Brain microvascular endothelial cell (primary cell): ENCODE measurements at regions not wholly inside any gene's neighbourhood (a gene's known extent, or its start where the extent isn't known, plus 50 kb on each side); places are given as distances from the start of the nearest gene placed in this dataset.

Experiments used
- DNase-seq: peaks from one replicate; pipeline ENCODE4 v3.0.0-alpha.2; 2020
- H3K27ac ChIP-seq: fragments of 250-450 bp; sonication (Bioruptor Pico); 2 replicates; pipeline ENCODE4 v1.5.1; 2020; ENCODE audit warnings: mild to moderate bottlenecking, moderate library complexity
- H3K27me3 ChIP-seq: fragments of 250-450 bp; sonication (Bioruptor Pico); replicated peaks from 2 replicates; pipeline ENCODE4 v1.5.1; 2020; ENCODE audit warnings: mild to moderate bottlenecking
- H3K36me3 ChIP-seq: fragments of 250-450 bp; sonication (Bioruptor Pico); replicated peaks from 2 replicates; pipeline ENCODE4 v1.5.1; 2020; ENCODE audit warnings: mild to moderate bottlenecking
- H3K4me3 ChIP-seq: 2 replicates; pipeline ENCODE4 v1.5.1; 2011; ENCODE audit warnings: low read depth, mild to moderate bottlenecking, control low read depth, low read length, moderate library complexity
- in situ Hi-C: cut with HindIII; loops from 2 replicates; pipeline ENCODE4 v1.10.0; 2017; ENCODE audit warnings: low sequenced_read_pairs, low pct_ligation_motif_present
- TF ChIP-seq, protein P1 (sequence below): IDR thresholded peaks from 2 replicates; pipeline ENCODE4 v1.5.1; 2011; ENCODE audit warnings: low read depth, mild to moderate bottlenecking, moderate library complexity, low read length, control low read depth, inconsistent platforms; ENCODE audit errors: missing control alignments

DNA sequence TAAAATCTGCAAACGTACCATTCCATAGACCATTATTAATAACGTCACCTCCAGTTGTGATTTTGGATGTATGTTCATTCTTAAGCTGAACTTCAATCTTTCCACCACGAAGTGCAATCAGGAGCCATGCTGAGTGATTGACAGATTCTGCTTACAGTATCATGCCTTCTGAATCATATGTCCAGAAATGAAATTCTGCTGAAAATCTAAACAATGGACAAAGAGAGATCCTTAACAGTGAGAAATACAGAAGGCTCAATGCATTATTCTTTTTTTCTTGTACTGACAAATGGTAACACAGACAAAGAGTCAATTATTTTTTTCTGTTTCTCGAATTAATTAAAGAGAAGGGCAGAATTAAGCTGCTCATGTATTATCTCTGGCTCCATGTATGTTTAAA is 1114.5 kb downstream of the EPHA3 start:
- TF ChIP-seq, protein P1, sequence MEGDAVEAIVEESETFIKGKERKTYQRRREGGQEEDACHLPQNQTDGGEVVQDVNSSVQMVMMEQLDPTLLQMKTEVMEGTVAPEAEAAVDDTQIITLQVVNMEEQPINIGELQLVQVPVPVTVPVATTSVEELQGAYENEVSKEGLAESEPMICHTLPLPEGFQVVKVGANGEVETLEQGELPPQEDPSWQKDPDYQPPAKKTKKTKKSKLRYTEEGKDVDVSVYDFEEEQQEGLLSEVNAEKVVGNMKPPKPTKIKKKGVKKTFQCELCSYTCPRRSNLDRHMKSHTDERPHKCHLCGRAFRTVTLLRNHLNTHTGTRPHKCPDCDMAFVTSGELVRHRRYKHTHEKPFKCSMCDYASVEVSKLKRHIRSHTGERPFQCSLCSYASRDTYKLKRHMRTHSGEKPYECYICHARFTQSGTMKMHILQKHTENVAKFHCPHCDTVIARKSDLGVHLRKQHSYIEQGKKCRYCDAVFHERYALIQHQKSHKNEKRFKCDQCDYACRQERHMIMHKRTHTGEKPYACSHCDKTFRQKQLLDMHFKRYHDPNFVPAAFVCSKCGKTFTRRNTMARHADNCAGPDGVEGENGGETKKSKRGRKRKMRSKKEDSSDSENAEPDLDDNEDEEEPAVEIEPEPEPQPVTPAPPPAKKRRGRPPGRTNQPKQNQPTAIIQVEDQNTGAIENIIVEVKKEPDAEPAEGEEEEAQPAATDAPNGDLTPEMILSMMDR: no peak
- no peak overlapping the region for H3K27ac ChIP-seq
- H3K27me3 ChIP-seq: no peaks in the 10 kb centered on the region
- no peak overlapping the region for H3K4me3 ChIP-seq
- no peaks in the 10 kb centered on the region for H3K36me3 ChIP-seq
- no peak for DNase-seq
- in situ Hi-C loops: no loop called here

- in situ Hi-C loops: no loop called here
Observed at GRCh38 chr3:90241481-90241880, 1134.1 kb downstream of the EPHA3 start.

GRCh38 chr3:90253131-90253530 is 1145.7 kb downstream of the EPHA3 start:
- TF ChIP-seq, protein P1: no peak
- DNase-seq: no peak

More at GRCh38 chr3:90241481-90241880, 1134.1 kb downstream of the EPHA3 start:
- Histone ChIP-seq H3K27me3 (no peaks in the 10 kb centered on the region), H3K27ac (no peak overlapping the region), H3K36me3 (no peaks in the 10 kb centered on the region), H3K4me3 (no peak overlapping the region)
- DNase-seq: no peak
- TF ChIP-seq, protein P1: no peak

GRCh38 chr3:90261481-90262433 is 1154.3 kb downstream of the EPHA3 start:
- TF ChIP-seq, protein P1: no peak
- Histone ChIP-seq H3K4me3 (no peak overlapping the region), H3K27ac (no peak overlapping the region), H3K36me3 (no peaks in the 10 kb centered on the region), H3K27me3 (no peaks in the 10 kb centered on the region)
- in situ Hi-C loops: no loop called here
- DNase-seq: no peak

More at GRCh38 chr3:90253131-90253530, 1145.7 kb downstream of the EPHA3 start:
- in situ Hi-C loops: no loop called here
- Histone ChIP-seq H3K4me3 (no peak overlapping the region), H3K36me3 (no peaks in the 10 kb centered on the region), H3K27ac (no peak overlapping the region), H3K27me3 (no peaks in the 10 kb centered on the region)
